GM13977 (cell line): ENCODE measurements at regions not wholly inside any gene's neighbourhood (a gene's known extent, or its start where the extent isn't known, plus 50 kb on each side); places are given as distances from the start of the nearest gene placed in this dataset.

Source experiments
- DNase-seq: peaks from one replicate; pipeline ENCODE4 v3.0.0; 2012; ENCODE audit warnings: low spot score
- CTCF ChIP-seq: IDR thresholded peaks from 2 replicates; pipeline ENCODE4 v1.5.1; 2012; ENCODE audit warnings: mild to moderate bottlenecking, control low read depth; ENCODE audit not compliant: insufficient read depth; ENCODE audit errors: extremely low read depth, missing control alignments
- in situ Hi-C: fragments of 300-500 bp; cut with MboI; formaldehyde crosslinking; loops from one replicate; pipeline ENCODE4 v1.12.0; 2022; ENCODE audit warnings: low sequenced_read_pairs, low pct_unique_long_range_greater_than_20kb, mixed read lengths, inconsistent platforms; ENCODE audit not compliant: unreplicated experiment

GRCh38 chr6:16955899-16956298 lies 146.0 kb upstream of the STMND1 start:
- in situ Hi-C loops, result loop anchor here (25.0 kb wide), 1 partner anchor 169 kb away; no protein-coding TSS in a partner anchor
- no peak for TF ChIP-seq CTCF
- no peak for DNase-seq

DNA sequence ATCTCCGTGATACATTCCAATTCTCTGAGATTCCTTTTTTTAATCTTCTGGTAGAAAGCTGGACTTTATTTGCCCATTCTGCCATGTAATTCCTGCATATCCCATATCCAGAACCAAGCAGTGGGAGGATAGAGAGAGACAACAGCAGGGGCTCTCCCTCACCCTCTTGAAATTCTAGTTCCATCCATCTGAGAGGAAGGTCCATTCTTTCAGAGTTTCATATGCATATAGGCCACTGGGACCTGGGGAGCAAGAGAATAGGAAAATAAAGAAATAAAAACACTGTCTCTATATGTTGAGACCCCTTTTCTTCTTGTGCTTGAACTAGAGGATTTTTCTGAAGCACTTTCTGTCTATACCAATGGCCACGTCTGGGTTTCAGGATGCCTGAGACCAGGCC lies 147.9 kb upstream of the STMND1 start:
- TF ChIP-seq CTCF, result no peak
- in situ Hi-C loops, result loop anchor here (25.0 kb wide), 1 partner anchor 167 kb away; no protein-coding TSS in a partner anchor
- no peak for DNase-seq

DNA sequence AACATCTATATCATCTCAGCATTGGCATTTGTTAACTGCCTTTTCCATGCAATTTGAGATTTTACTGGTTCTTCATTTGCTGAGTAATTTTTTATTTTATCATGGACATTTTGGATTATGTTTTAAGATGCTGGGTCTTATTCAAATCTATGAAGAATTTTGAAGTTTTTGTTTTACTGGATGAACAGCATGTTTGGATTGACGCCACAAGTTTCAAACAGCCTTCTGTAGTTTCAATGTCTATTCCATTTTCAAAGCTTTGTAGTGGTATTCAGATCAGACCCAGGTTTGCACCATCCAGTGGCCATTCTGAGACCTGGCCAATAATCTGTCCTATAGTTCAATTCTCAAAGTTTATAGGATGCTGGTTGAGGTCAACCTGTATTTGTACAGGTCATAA lies 148.4 kb upstream of the STMND1 start:
- in situ Hi-C loops, result loop anchor here (25.0 kb wide), 1 partner anchor 166 kb away; no protein-coding TSS in a partner anchor

GRCh38 chr6:16950825-16951495 lies 150.9 kb upstream of the STMND1 start:
- DNase-seq, result no peak
- no peak for TF ChIP-seq CTCF
- in situ Hi-C loops, result loop anchor here (25.0 kb wide), 1 partner anchor 164 kb away; no protein-coding TSS in a partner anchor

More for the DNA sequence above, 148.4 kb upstream of the STMND1 start:
- no peak for DNase-seq
- TF ChIP-seq CTCF, result no peak

- TF ChIP-seq CTCF, result no peak
- no peak for DNase-seq
- in situ Hi-C loops, result loop anchor here (25.0 kb wide), 1 partner anchor 163 kb away; no protein-coding TSS in a partner anchor
These were observed 151.5 kb upstream of the STMND1 start for GRCh38 chr6:16950302-16950701.

DNA sequence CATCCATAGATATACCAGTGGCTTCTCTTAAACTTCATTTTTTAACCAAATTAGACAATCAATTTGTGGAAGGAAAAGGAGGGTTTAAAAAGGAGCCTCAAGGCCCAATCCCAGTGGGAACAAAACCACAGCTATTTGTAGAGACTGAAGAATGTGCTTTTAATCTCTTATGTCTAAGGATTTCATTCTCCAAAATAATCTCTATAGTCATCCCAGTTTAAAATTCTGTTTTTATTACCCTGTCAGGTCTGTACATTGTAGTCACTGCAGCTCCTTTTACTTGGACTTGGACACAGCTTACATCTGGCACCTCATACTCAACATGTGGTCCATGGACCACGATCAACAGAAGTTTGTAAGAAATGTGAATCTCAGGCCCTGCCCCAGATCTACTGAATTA lies 152.1 kb upstream of the STMND1 start:
- no peak for TF ChIP-seq CTCF
- no peak for DNase-seq
- in situ Hi-C loops, result loop anchor here (25.0 kb wide), 1 partner anchor 162 kb away; no protein-coding TSS in a partner anchor
